ENCODE measurements at regions not wholly inside any gene's neighbourhood (a gene's known extent, or its start where the extent isn't known, plus 50 kb on each side); places are given as distances from the start of the nearest gene placed in this dataset.

DNA sequence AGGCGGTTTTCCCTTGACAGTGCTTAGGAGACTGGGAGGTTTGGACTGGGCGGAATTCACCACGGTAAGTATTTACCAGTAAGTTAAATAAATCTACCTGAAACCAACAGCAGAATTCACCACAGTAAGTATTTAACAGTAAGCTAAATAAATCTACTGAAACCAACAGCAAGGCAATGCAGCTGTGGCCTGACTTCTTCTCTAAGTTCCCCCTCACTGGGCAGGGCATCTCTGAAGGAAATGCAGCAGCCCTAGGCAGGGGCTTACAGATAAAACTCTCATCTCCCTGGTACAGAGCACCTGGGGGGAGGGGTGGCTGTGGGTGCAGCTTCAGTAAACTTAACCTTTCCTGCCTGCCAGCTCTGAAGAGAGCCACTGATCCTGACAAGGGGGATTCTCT is 432.5 kb upstream of the LRRTM1 start:
- no peak overlapping the region for H3K9ac ChIP-seq (ENCODE audit: control insufficient read depth, insufficient read depth, low read length)
- BruUV-seq (replicated peaks), result no TSS peak
- FAIRE-seq, result no peak
- DNase-seq (ENCODE audit: low read depth, low spot score), result peak; percentile 19
- ChIA-PET POLR2A (no interaction called here), CTCF (no interaction called here), SMC1A (ENCODE audit: uncharacterized antibody, unreplicated experiment) (interaction anchor here (1.0 kb wide), 1 partner anchor 13 kb away, joined by 3 read pairs; no protein-coding TSS in a partner anchor), RAD21 (ENCODE audit: unreplicated experiment) (no interaction called here)
- no peak overlapping the region for H3K4me3 ChIP-seq
- no peak overlapping the region for H3K27ac ChIP-seq (ENCODE audit: control insufficient read depth, insufficient read depth)
- H3K4me1 ChIP-seq (ENCODE audit: control insufficient read depth, insufficient read depth, low read length), result no peaks in the 10 kb centered on the region
- no peaks in the 10 kb centered on the region for H3K9me3 ChIP-seq (replicated peaks; ENCODE audit: control insufficient read depth, insufficient read depth, low read length)
- 38% methylated on average over 3 of the region's 3 CpGs for WGBS (ENCODE audit: insufficient coverage, insufficient replicate concordance, low lambda C conversion rate, missing lambda C conversion rate)
- intact Hi-C loops (cut with micrococcal nuclease; ENCODE audit: unreplicated experiment), result no loop called here
- ATAC-seq, result no peak
- H3K36me3 ChIP-seq (ENCODE audit: control insufficient read depth in 2 of 2, insufficient read depth in 2 of 2, low read length in 1 of 2), result no peaks in the 10 kb centered on the region
- TF ChIP-seq, protein P1, sequence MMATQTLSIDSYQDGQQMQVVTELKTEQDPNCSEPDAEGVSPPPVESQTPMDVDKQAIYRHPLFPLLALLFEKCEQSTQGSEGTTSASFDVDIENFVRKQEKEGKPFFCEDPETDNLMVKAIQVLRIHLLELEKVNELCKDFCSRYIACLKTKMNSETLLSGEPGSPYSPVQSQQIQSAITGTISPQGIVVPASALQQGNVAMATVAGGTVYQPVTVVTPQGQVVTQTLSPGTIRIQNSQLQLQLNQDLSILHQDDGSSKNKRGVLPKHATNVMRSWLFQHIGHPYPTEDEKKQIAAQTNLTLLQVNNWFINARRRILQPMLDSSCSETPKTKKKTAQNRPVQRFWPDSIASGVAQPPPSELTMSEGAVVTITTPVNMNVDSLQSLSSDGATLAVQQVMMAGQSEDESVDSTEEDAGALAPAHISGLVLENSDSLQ (IDR thresholded peaks at IDR 0.05), result no peak
- TF ChIP-seq SPI1 (IDR thresholded peaks at IDR 0.05; ENCODE audit: borderline replicate concordance, insufficient read depth, low read depth, low read length), result no peak
- TF ChIP-seq EZH2 (IDR thresholded peaks at IDR 0.05; ENCODE audit: borderline replicate concordance, control insufficient read depth, low read depth, low read length), result no peak
- TF ChIP-seq TBL1XR1 (IDR thresholded peaks at IDR 0.05; ENCODE audit: low read depth, low read length), result no peak
- TF ChIP-seq RELA (IDR thresholded peaks at IDR 0.05; ENCODE audit: borderline replicate concordance, partially characterized antibody), result no peak
- no peak for TF ChIP-seq SIX5 (IDR thresholded peaks at IDR 0.05; ENCODE audit: low read depth, low read length, severe bottlenecking)
- TF ChIP-seq RCOR1 (conservative IDR thresholded peaks at IDR 0.05; ENCODE audit: low read depth, low read length), result no peak
- no peak for TF ChIP-seq NR2C2 (IDR thresholded peaks at IDR 0.05; ENCODE audit: borderline replicate concordance, control insufficient read depth, insufficient read length, low read depth)
- no peak for TF ChIP-seq CEBPB (IDR thresholded peaks at IDR 0.05; ENCODE audit: borderline replicate concordance in 1 of 2, low read depth in 2 of 2, low read length in 2 of 2)
- TF ChIP-seq TAF1 (IDR thresholded peaks at IDR 0.05; ENCODE audit: borderline replicate concordance, low read depth, low read length), result no peak
- no peak for TF ChIP-seq CHD1 (IDR thresholded peaks at IDR 0.05; ENCODE audit: low read depth, low read length)
- TF ChIP-seq RB1 (IDR thresholded peaks at IDR 0.05; ENCODE audit: borderline replicate concordance), result no peak
- no peak for TF ChIP-seq GATAD2B (conservative IDR thresholded peaks at IDR 0.05; ENCODE audit: low read depth)
- TF ChIP-seq ZZZ3 (IDR thresholded peaks at IDR 0.05; ENCODE audit: control insufficient read depth, insufficient read length, low read depth), result no peak
- TF ChIP-seq ZBED1 (IDR thresholded peaks at IDR 0.05; ENCODE audit: borderline replicate concordance), result no peak
- TF ChIP-seq POLR2AphosphoS5 (IDR thresholded peaks at IDR 0.05; ENCODE audit: low read length), result no peak
- TF ChIP-seq MTA2 (IDR thresholded peaks at IDR 0.05; ENCODE audit: low read depth), result no peak
- no peak for TF ChIP-seq MTA3 (IDR thresholded peaks at IDR 0.05; ENCODE audit: borderline replicate concordance, low read length)
- TF ChIP-seq MEF2A (IDR thresholded peaks at IDR 0.05; ENCODE audit: insufficient read depth, low read depth, low read length), result no peak
- TF ChIP-seq, protein P2, sequence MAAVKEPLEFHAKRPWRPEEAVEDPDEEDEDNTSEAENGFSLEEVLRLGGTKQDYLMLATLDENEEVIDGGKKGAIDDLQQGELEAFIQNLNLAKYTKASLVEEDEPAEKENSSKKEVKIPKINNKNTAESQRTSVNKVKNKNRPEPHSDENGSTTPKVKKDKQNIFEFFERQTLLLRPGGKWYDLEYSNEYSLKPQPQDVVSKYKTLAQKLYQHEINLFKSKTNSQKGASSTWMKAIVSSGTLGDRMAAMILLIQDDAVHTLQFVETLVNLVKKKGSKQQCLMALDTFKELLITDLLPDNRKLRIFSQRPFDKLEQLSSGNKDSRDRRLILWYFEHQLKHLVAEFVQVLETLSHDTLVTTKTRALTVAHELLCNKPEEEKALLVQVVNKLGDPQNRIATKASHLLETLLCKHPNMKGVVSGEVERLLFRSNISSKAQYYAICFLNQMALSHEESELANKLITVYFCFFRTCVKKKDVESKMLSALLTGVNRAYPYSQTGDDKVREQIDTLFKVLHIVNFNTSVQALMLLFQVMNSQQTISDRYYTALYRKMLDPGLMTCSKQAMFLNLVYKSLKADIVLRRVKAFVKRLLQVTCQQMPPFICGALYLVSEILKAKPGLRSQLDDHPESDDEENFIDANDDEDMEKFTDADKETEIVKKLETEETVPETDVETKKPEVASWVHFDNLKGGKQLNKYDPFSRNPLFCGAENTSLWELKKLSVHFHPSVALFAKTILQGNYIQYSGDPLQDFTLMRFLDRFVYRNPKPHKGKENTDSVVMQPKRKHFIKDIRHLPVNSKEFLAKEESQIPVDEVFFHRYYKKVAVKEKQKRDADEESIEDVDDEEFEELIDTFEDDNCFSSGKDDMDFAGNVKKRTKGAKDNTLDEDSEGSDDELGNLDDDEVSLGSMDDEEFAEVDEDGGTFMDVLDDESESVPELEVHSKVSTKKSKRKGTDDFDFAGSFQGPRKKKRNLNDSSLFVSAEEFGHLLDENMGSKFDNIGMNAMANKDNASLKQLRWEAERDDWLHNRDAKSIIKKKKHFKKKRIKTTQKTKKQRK (IDR thresholded peaks at IDR 0.05; ENCODE audit: low read depth, low read length), result no peak
- H3K79me2 ChIP-seq (ENCODE audit: control insufficient read depth, insufficient read depth, low read length), result no peaks in the 10 kb centered on the region
- H3K27me3 ChIP-seq (replicated peaks in 1 of 2; ENCODE audit: control insufficient read depth in 2 of 2, insufficient read depth in 2 of 2, low read length in 1 of 2), result no peaks in the 10 kb centered on the region
- in situ Hi-C loops (cut with MboI), result no loop called here
- H3K4me2 ChIP-seq (ENCODE audit: control insufficient read depth, insufficient read depth), result no peak overlapping the region
- no peak overlapping the region for H2AFZ ChIP-seq (ENCODE audit: control insufficient read depth, low read depth, low read length)
- H4K20me1 ChIP-seq (ENCODE audit: control insufficient read depth, insufficient read depth), result no peaks in the 10 kb centered on the region
